Tibial artery (tissue), 4 donors: ENCODE measurements at regions not wholly inside any gene's neighbourhood (a gene's known extent, or its start where the extent isn't known, plus 50 kb on each side); places are given as distances from the start of the nearest gene placed in this dataset.

Experiments used
- DNase-seq, 2 donors: peaks; one replicate each; pipeline ENCODE4 v3.0.0-alpha.2; 2019
- H3K27ac ChIP-seq, 2 donors: fragments of 200-600 bp; sonication (generic) in 1 of 2; 1 replicate in 1 of 2; 2 replicates in 1 of 2; pipeline ENCODE4 v1.5.1; 2018 to 2019; ENCODE audit warnings: mild to moderate bottlenecking in 1 of 2
- H3K27me3 ChIP-seq, 2 donors: fragments of 200-600 bp; sonication (generic) in 1 of 2; one replicate each; pipeline versions ENCODE4 v1.5.1 to v1.6.0; 2016 to 2019
- H3K36me3 ChIP-seq, 3 donors: fragments of 200-600 bp; sonication (generic) in 2 of 3; one replicate each; pipeline ENCODE4 v1.5.1; 2016 to 2019; ENCODE audit warnings: mild to moderate bottlenecking in 2 of 3
- H3K4me1 ChIP-seq, 4 donors: fragments of 200-600 bp; sonication (generic) in 2 of 4; 1 replicate in 3 of 4; 2 replicates in 1 of 4; pipeline ENCODE4 v1.5.1; 2016 to 2019
- H3K4me3 ChIP-seq, 2 donors: fragments of 200-600 bp; sonication (generic) in 1 of 2; 1 replicate in 1 of 2; 2 replicates in 1 of 2; pipeline ENCODE4 v1.5.1; 2018 to 2019; ENCODE audit warnings: mild to moderate bottlenecking in 2 of 2
- H3K9me3 ChIP-seq, 3 donors: fragments of 200-600 bp; sonication (generic) in 1 of 3; one replicate each; pipeline ENCODE4 v1.5.1; 2016 to 2019
- CTCF ChIP-seq, 2 experiments: fragments of 200-600 bp in 1 of 2; fragments of 450-650 bp in 1 of 2; IDR thresholded peaks; one replicate each; pipeline ENCODE4 v1.5.1; 2017 to 2019; ENCODE audit warnings: antibody characterized with exemption in 2 of 2, mild to moderate bottlenecking in 1 of 2, moderate library complexity in 1 of 2
- intact Hi-C: fragments of 100-400 bp; cut with DNase I; formaldehyde crosslinking; loops from one replicate; pipeline ENCODE4 v1.15.0; 2023; ENCODE audit warnings: low total_unique reads

GRCh38 chr5:119899981-119900380 is 270.6 kb downstream of the FAM170A start:
- no peaks in the 10 kb centered on the region for H3K36me3 ChIP-seq
- H3K4me3 ChIP-seq = no peak overlapping the region
- intact Hi-C loops = no loop called here
- TF ChIP-seq CTCF (IDR thresholded peaks at IDR 0.05) = no peak
- H3K27me3 ChIP-seq = no peaks in the 10 kb centered on the region
- no peaks in the 10 kb centered on the region for H3K4me1 ChIP-seq
- H3K9me3 ChIP-seq = peaks cover 0 to 4% (median 0%) of the 10 kb centered on the region in 3 donors
- H3K27ac ChIP-seq = no peak overlapping the region
- no peak for DNase-seq

- Histone ChIP-seq H3K36me3 (no peaks in the 10 kb centered on the region), H3K9me3 (peaks cover 0 to 4% (median 0%) of the 10 kb centered on the region in 3 donors), H3K27ac (no peak overlapping the region), H3K4me3 (no peak overlapping the region), H3K27me3 (no peaks in the 10 kb centered on the region), H3K4me1 (no peaks in the 10 kb centered on the region)
- TF ChIP-seq CTCF (IDR thresholded peaks at IDR 0.05) = no peak
- DNase-seq = no peak
- intact Hi-C loops = no loop called here
Observed at GRCh38 chr5:119902593-119902992, 273.2 kb downstream of the FAM170A start.

GRCh38 chr5:119913425-119913824 is 284.1 kb downstream of the FAM170A start:
- no peaks in the 10 kb centered on the region for H3K9me3 ChIP-seq
- no peaks in the 10 kb centered on the region for H3K4me1 ChIP-seq
- intact Hi-C loops = no loop called here
- no peak overlapping the region for H3K27ac ChIP-seq
- H3K27me3 ChIP-seq = no peaks in the 10 kb centered on the region
- TF ChIP-seq CTCF (IDR thresholded peaks at IDR 0.05) = no peak
- no peak overlapping the region for H3K4me3 ChIP-seq
- no peaks in the 10 kb centered on the region for H3K36me3 ChIP-seq
- peak in 1 of 2 donors; percentile 44 for DNase-seq

GRCh38 chr5:119919279-119919678 is 289.9 kb downstream of the FAM170A start:
- intact Hi-C loops = no loop called here
- Histone ChIP-seq H3K4me3 (no peak overlapping the region), H3K36me3 (no peaks in the 10 kb centered on the region), H3K27ac (no peak overlapping the region), H3K27me3 (no peaks in the 10 kb centered on the region), H3K4me1 (no peaks in the 10 kb centered on the region), H3K9me3 (no peaks in the 10 kb centered on the region)
- DNase-seq = no peak
- no peak for TF ChIP-seq CTCF (IDR thresholded peaks at IDR 0.05)

GRCh38 chr5:119926301-119926700 is 296.9 kb downstream of the FAM170A start:
- H3K27ac ChIP-seq = no peak overlapping the region
- intact Hi-C loops = no loop called here
- TF ChIP-seq CTCF (IDR thresholded peaks at IDR 0.05) = no peak
- no peaks in the 10 kb centered on the region for H3K27me3 ChIP-seq
- no peaks in the 10 kb centered on the region for H3K36me3 ChIP-seq
- no peaks in the 10 kb centered on the region for H3K9me3 ChIP-seq
- H3K4me3 ChIP-seq = no peak overlapping the region
- H3K4me1 ChIP-seq = no peaks in the 10 kb centered on the region
- DNase-seq = no peak

- no peak for DNase-seq
- Histone ChIP-seq H3K9me3 (no peaks in the 10 kb centered on the region), H3K4me3 (no peak overlapping the region), H3K27ac (no peak overlapping the region), H3K36me3 (no peaks in the 10 kb centered on the region), H3K27me3 (no peaks in the 10 kb centered on the region), H3K4me1 (no peaks in the 10 kb centered on the region)
- no peak for TF ChIP-seq CTCF (IDR thresholded peaks at IDR 0.05)
- intact Hi-C loops = no loop called here
Observed at GRCh38 chr5:119928974-119929373, 299.6 kb downstream of the FAM170A start.
